Common myeloid progenitor, CD34-positive (primary cell): ENCODE measurements at regions not wholly inside any gene's neighbourhood (a gene's known extent, or its start where the extent isn't known, plus 50 kb on each side); places are given as distances from the start of the nearest gene placed in this dataset.

Source experiments
- CTCF ChIA-PET: fragments of 350-600 bp; sonication (Branson Sonifier 250); formaldehyde crosslinking; loops from one replicate; lab custom pipeline; 2021; ENCODE audit warnings: antibody characterized with exemption; lab: Charles Lee
- POLR2A ChIA-PET: fragments of 350-600 bp; sonication (Branson Sonifier 250); formaldehyde crosslinking; loops from one replicate; lab custom pipeline; 2021; ENCODE audit warnings: antibody characterized with exemption; lab: Charles Lee
- DNase-seq, 3 donors: peaks; one replicate each; pipeline versions ENCODE4 v3.0.0 to v3.0.0-alpha.2; 2013
- H3K27ac ChIP-seq, 2 experiments: 1 replicate in 1 of 2; 2 replicates in 1 of 2; pipeline ENCODE4 v1.7.0; 2013; ENCODE audit warnings: inconsistent platforms in 2 of 2, low read length in 2 of 2, mild to moderate bottlenecking in 2 of 2, low read depth in 1 of 2, moderate library complexity in 1 of 2; ENCODE audit not compliant: severe bottlenecking in 2 of 2, insufficient read depth in 1 of 2, poor library complexity in 1 of 2
- H3K27me3 ChIP-seq, 5 experiments: replicated peaks in 2 of 5; 1 replicate in 3 of 5; 2 replicates in 2 of 5; pipeline versions ENCODE4 v1.6.1 to v1.7.0; 2013; ENCODE audit warnings: low read length in 4 of 5, mild to moderate bottlenecking in 2 of 5, moderate library complexity in 2 of 5, inconsistent platforms in 1 of 5; ENCODE audit not compliant: insufficient read depth in 5 of 5, control insufficient read depth in 4 of 5
- H3K36me3 ChIP-seq, 4 experiments: 1 replicate in 2 of 4; 2 replicates in 2 of 4; pipeline versions ENCODE4 v1.6.1 to v1.7.0; 2013; ENCODE audit warnings: low read length in 3 of 4, control low read depth in 1 of 4, mild to moderate bottlenecking in 1 of 4; ENCODE audit not compliant: control insufficient read depth in 4 of 4, insufficient read depth in 4 of 4
- H3K4me1 ChIP-seq, 4 experiments: 1 replicate in 3 of 4; 2 replicates in 1 of 4; pipeline versions ENCODE4 v1.6.1 to v1.7.1; 2013; ENCODE audit warnings: low read length in 3 of 4, mild to moderate bottlenecking in 3 of 4, control low read depth in 1 of 4, inconsistent platforms in 1 of 4, moderate library complexity in 1 of 4; ENCODE audit not compliant: control insufficient read depth in 4 of 4, insufficient read depth in 4 of 4; ENCODE audit errors: control extremely low read depth in 1 of 4
- H3K4me3 ChIP-seq, 7 experiments: 1 replicate in 4 of 7; 2 replicates in 3 of 7; pipeline versions ENCODE4 v1.5.1 to v1.7.0; 2013; ENCODE audit warnings: mild to moderate bottlenecking in 7 of 7, low read length in 6 of 7, moderate library complexity in 6 of 7, inconsistent platforms in 2 of 7, low read depth in 2 of 7, control low read depth in 1 of 7; ENCODE audit not compliant: insufficient read depth in 4 of 7, control insufficient read depth in 1 of 7; ENCODE audit errors: extremely low read depth in 1 of 7
- H3K9me3 ChIP-seq, 5 experiments: 1 replicate in 4 of 5; 2 replicates in 1 of 5; pipeline versions ENCODE4 v1.6.1 to v1.7.1; 2013; ENCODE audit warnings: low read length in 4 of 5, mild to moderate bottlenecking in 2 of 5, inconsistent platforms in 1 of 5, low read depth in 1 of 5, moderate library complexity in 1 of 5; ENCODE audit not compliant: control insufficient read depth in 4 of 5, insufficient read depth in 2 of 5; ENCODE audit errors: control extremely low read depth in 1 of 5
- WGBS: methylation state at CpG from one replicate; pipeline ENCODE4 v1.1.5; 2013; ENCODE audit not compliant: insufficient coverage; 5-methylcytosine and 5-hydroxymethylcytosine counted together

GRCh38 chr7:145169908-145170307, 334.1 kb upstream of the TPK1 start:
- H3K9me3 ChIP-seq, result no peaks in the 10 kb centered on the region
- H3K4me3 ChIP-seq, result no peak overlapping the region
- CTCF ChIA-PET, result no interaction called here
- H3K36me3 ChIP-seq, result no peaks in the 10 kb centered on the region
- 80% methylated on average over 1 of the region's 3 CpGs for WGBS
- POLR2A ChIA-PET, result no interaction called here
- H3K27ac ChIP-seq, result no peak overlapping the region
- H3K27me3 ChIP-seq, result peaks cover 0 to 2% (median 0%) of the 10 kb centered on the region in 5 experiments
- no peaks in the 10 kb centered on the region for H3K4me1 ChIP-seq
- peak in 1 of 3 donors; percentile 1 for DNase-seq

GRCh38 chr7:145168879-145169278, 333.0 kb upstream of the TPK1 start:
- peaks cover 0 to 2% (median 0%) of the 10 kb centered on the region in 5 experiments for H3K27me3 ChIP-seq
- ChIA-PET POLR2A (no interaction called here), CTCF (no interaction called here)
- no peaks in the 10 kb centered on the region for H3K36me3 ChIP-seq
- DNase-seq, result no peak
- no peaks in the 10 kb centered on the region for H3K4me1 ChIP-seq
- H3K4me3 ChIP-seq, result no peak overlapping the region
- 95% methylated on average over 4 of the region's 4 CpGs for WGBS
- H3K27ac ChIP-seq, result no peak overlapping the region
- H3K9me3 ChIP-seq, result no peaks in the 10 kb centered on the region

GRCh38 chr7:145168427-145168826, 332.6 kb upstream of the TPK1 start:
- ChIA-PET POLR2A (no interaction called here), CTCF (no interaction called here)
- no peak overlapping the region for H3K4me3 ChIP-seq
- H3K27me3 ChIP-seq, result peaks cover 0 to 2% (median 0%) of the 10 kb centered on the region in 5 experiments
- no peaks in the 10 kb centered on the region for H3K4me1 ChIP-seq
- no peak overlapping the region for H3K27ac ChIP-seq
- no peaks in the 10 kb centered on the region for H3K36me3 ChIP-seq
- 73% methylated on average over 3 of the region's 5 CpGs for WGBS
- DNase-seq, result no peak
- H3K9me3 ChIP-seq, result no peaks in the 10 kb centered on the region

- H3K4me1 ChIP-seq, result no peaks in the 10 kb centered on the region
- no CpG with 5 or more reads among the region's 1 CpG for WGBS
- no peak for DNase-seq
- H3K27ac ChIP-seq, result no peak overlapping the region
- no peaks in the 10 kb centered on the region for H3K36me3 ChIP-seq
- H3K27me3 ChIP-seq, result peaks cover 0 to 2% (median 0%) of the 10 kb centered on the region in 5 experiments
- no peak overlapping the region for H3K4me3 ChIP-seq
- POLR2A ChIA-PET, result no interaction called here
- no peaks in the 10 kb centered on the region for H3K9me3 ChIP-seq
- CTCF ChIA-PET, result no interaction called here
These were observed 321.0 kb upstream of the TPK1 start for GRCh38 chr7:145156834-145157233.

DNA sequence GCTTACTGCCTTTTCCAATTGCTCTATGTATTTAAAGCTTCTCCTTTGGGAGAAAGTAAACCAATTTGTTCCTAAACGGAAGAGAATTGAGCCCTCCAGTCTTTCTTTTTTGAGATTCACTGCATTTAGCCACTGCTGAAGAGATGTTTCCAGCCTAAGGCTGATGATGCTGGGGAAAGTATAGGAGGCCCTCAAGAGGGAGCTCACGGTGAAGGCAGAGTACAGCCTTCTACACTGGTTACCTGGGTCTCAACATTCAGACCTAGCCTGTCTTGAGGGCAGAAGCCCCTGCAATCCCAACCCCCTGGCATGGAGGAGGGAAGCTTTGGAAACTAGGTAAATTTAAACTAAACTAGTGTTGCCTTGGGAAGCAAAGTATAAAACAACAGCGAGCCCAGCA, 316.7 kb upstream of the TPK1 start:
- H3K27me3 ChIP-seq, result peaks cover 0 to 2% (median 0%) of the 10 kb centered on the region in 5 experiments
- POLR2A ChIA-PET, result no interaction called here

DNA sequence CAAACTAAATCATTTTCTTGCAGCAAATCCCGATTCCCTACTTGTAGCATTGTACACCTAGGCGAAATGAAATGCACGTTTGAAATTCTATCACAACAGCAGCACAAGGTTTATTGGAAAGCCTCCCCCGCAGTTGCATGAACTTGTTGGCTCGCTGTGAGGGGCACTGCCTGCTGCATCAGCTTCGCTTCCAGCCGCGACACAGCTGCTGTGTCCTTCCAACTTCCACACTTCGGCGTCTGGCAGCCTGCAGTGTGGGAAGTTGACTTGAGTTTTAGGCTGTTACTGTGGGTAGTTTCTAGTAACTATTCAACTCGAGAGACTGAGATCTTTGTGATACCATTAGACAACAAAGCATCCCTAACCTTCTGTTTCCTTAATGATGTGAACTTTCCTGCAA, 315.8 kb upstream of the TPK1 start:
- Histone ChIP-seq H3K4me3 (no peak overlapping the region), H3K36me3 (no peaks in the 10 kb centered on the region), H3K27me3 (peaks cover 0 to 2% (median 0%) of the 10 kb centered on the region in 5 experiments), H3K9me3 (no peaks in the 10 kb centered on the region), H3K4me1 (no peaks in the 10 kb centered on the region), H3K27ac (no peak overlapping the region)
- no peak for DNase-seq
- 78% methylated on average over 8 of the region's 11 CpGs for WGBS
- ChIA-PET POLR2A (no interaction called here), CTCF (interaction anchor here (1.0 kb wide), 1 partner anchor 9 kb away, joined by 3 read pairs; no protein-coding TSS in a partner anchor)

More for the DNA sequence above, 316.7 kb upstream of the TPK1 start:
- DNase-seq, result no peak
- Histone ChIP-seq H3K9me3 (no peaks in the 10 kb centered on the region), H3K36me3 (no peaks in the 10 kb centered on the region), H3K4me1 (no peaks in the 10 kb centered on the region), H3K27ac (no peak overlapping the region), H3K4me3 (no peak overlapping the region)
- CTCF ChIA-PET, result no interaction called here
- WGBS, result 76% methylated on average over 3 of the region's 3 CpGs

DNA sequence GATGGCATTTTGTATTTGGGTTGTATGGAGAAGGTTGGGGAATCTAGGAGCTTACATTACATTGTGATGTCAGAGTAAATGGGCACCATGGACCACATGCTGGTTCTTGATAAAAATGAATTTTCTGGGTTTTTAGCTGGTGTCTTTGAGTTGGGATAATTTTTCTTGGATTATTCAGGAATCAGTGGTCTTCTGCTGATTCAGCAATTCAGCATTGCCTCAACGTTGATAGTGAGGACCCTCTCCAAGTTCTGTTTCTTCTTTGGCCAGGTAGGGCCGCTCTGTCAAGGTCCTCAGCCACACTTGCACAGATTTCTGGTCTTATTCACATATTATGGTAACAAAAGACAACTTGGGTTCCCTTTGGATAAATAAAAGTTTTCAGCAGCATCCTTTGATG, 312.0 kb upstream of the TPK1 start:
- POLR2A ChIA-PET, result no interaction called here
- H3K4me1 ChIP-seq, result no peaks in the 10 kb centered on the region
- 90% methylated on average over 2 of the region's 2 CpGs for WGBS
- H3K4me3 ChIP-seq, result no peak overlapping the region
- H3K36me3 ChIP-seq, result no peaks in the 10 kb centered on the region
- no peak overlapping the region for H3K27ac ChIP-seq
- H3K9me3 ChIP-seq, result no peaks in the 10 kb centered on the region
- H3K27me3 ChIP-seq, result peaks cover 0 to 3% (median 0%) of the 10 kb centered on the region in 5 experiments
- CTCF ChIA-PET, result no interaction called here
- DNase-seq, result no peak
